GM12864 (cell line): ENCODE measurements at regions not wholly inside any gene's neighbourhood (a gene's known extent, or its start where the extent isn't known, plus 50 kb on each side); places are given as distances from the start of the nearest gene placed in this dataset.

ENCODE experiments used
- DNase-seq: peaks from one replicate; pipeline ENCODE4 v3.0.0-alpha.2; 2011; ENCODE audit warnings: low read depth
- H3K4me3 ChIP-seq: 2 replicates; pipeline ENCODE4 v1.5.1; 2011; ENCODE audit warnings: mild to moderate bottlenecking, low read depth, low read length, control low read depth
- CTCF ChIP-seq: IDR thresholded peaks from 2 replicates; pipeline ENCODE4 v1.5.1; 2011; ENCODE audit warnings: low read depth, mild to moderate bottlenecking, moderate library complexity, low read length, control low read depth, inconsistent platforms; ENCODE audit errors: missing control alignments

- TF ChIP-seq CTCF = no peak
- no peak for DNase-seq
- H3K4me3 ChIP-seq = no peak overlapping the region
Measured at GRCh38 chr4:3642056-3642630, 109.9 kb upstream of the LRPAP1 start.

DNA sequence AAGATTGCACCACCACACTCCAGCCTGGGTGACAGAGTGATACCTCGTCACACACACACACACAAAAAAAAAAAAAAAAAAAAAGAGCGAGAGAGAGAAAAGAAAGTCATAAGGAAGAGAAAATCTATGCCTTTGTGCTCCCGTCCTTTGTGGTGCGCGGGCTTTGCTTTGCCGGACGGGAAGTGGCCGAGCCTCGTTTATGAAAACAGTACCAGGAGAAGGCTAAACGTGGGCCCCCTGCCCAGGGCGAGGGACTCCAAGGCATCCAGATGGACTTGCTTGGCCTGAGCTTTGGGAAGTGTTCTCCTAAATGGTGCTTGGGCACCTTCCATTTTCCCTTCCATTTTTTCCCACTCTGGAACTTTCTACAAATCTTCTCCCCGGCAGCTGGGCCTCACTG, 109.3 kb upstream of the LRPAP1 start:
- no peak overlapping the region for H3K4me3 ChIP-seq
- no peak for TF ChIP-seq CTCF
- DNase-seq = no peak

GRCh38 chr4:3640587-3640962, 108.4 kb upstream of the LRPAP1 start:
- no peak for TF ChIP-seq CTCF
- no peak for DNase-seq
- H3K4me3 ChIP-seq = no peak overlapping the region

DNA sequence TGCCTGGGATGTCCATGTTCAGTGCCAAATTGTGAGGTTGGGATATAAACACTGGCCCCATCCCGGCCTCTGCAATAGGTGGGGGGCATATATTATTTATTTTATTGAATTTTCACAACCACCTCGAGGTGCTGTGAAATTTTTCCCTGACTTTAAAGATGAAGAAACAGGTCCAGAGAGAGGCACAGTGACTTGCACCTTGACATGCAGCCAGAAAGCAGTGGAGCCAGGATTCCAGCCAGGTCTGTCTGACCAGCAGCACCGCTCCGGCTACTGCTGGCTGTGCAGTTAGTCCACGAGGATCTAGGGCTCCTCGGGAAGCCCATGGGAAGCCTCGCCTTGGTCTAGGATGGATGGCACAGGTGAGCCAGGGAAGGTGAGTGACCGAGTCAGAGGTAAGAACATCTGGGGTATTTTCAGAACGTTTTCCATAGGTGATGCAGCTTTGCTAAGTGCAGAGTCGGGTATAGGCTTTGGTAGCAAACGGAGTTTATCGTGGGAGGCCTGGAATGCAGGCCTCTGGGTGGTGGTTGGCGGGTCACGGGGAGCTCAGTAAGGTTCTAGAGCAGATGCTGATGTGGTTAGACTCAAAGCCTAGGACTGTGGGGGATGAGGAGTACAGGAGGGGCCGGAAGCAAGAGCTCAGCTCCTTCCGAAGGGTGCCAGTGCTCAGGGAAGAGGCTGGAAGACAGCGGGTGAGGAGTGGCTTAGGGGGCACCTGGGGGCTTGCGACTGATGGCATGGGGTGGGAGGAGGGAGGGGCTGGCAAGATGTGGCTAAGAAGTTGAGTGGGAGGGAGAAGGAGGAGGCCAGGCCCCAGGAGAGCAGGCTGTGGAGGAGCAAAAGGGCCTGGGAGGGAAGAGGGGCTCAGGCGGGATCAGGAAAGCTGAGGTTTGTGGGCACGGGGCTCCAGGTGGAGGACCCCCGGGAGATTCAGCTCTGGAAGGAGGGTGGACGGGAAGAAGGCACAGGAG, 107.7 kb upstream of the LRPAP1 start:
- H3K4me3 ChIP-seq = no peak overlapping the region
- no peak for DNase-seq
- no peak for TF ChIP-seq CTCF

DNA sequence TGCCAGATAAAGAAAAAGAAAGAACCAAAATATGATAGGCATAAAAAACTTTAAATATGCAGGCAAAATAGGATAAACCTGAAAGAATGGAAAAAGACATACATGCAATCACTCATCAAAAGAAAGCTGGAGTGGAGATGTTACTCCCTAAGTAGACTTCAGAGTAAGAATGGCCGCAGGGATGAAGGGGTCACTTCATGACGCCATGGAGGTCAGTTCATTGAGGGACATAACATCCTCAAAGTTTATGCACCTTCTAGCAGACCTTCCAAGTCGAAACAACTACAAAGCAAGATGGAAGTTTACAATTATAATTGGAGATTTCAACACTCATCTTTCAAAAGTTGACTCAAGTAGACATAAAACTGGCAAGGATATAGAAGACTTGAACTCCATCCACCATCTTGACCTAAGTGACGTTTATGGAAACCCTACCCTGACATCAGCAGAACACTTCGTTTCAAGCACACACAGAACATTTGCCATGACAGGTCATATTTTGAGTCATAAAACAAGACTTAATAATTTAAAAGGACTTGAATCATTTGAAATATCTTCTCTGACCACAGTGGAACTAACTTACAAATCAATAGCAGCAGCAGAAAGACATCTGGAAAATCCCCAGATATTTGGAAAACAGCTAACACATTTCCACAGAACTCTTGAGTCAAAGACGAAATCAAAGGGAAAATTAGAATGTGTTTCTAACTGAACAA, 106.0 kb upstream of the LRPAP1 start:
- H3K4me3 ChIP-seq = no peak overlapping the region
- DNase-seq = no peak
- no peak for TF ChIP-seq CTCF

DNA sequence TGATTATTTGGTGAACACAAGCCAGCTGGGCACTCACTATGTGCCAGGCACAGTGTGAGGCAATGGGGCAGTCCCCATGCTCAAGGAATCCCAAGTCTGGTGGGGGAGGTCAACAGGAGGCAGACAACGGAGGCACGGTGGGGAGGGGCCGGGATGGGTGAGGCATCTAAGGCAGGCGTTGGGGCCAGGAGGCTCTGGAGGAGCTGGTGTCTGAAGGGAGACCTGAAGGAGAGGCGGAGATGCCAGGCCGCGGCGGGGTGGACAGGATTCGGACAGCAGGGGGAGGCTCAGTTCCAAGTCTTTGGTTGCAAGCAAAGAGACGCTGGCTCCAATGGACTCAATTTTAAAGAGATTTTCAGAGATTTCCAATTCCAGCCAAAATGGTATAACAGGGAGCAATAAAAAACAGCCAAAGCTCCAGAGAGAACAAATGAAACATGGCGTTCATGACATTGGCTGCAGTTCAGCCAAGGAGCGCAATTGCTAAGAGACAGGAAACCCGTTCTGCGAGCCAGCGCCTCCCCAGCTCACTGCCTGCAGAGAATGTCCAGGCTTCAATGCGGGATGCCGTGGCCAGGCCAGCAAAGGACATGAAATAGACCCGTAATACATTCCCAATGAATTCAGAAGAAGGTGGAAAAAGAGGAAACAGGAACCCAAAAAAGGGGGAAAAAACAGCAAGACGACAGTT, 105.2 kb upstream of the LRPAP1 start:
- DNase-seq = no peak
- H3K4me3 ChIP-seq = no peak overlapping the region
- no peak for TF ChIP-seq CTCF
